ENCODE measurements at regions not wholly inside any gene's neighbourhood (a gene's known extent, or its start where the extent isn't known, plus 50 kb on each side); places are given as distances from the start of the nearest gene placed in this dataset.

GRCh38 chr15:79516155-79516554, 84.0 kb downstream of the MINAR1 start:
- Histone ChIP-seq H3K4me3 (ENCODE audit: low read depth, low read length) (no peak overlapping the region), H3K27me3 (ENCODE audit: control insufficient read depth, insufficient read depth, low read length) (no peaks in the 10 kb centered on the region), H3K27ac (ENCODE audit: low read depth, low read length) (no peak overlapping the region), H3K9me3 (ENCODE audit: control insufficient read depth, insufficient read depth, low read length) (no peaks in the 10 kb centered on the region), H3K36me3 (ENCODE audit: control insufficient read depth, insufficient read depth, low read length) (no peaks in the 10 kb centered on the region), H3K9ac (ENCODE audit: low read depth, low read length) (no peak overlapping the region), H3K4me1 (ENCODE audit: control insufficient read depth, insufficient read depth, low read length) (no peaks in the 10 kb centered on the region)

GRCh38 chr15:79516646-79517045, 84.5 kb downstream of the MINAR1 start:
- Histone ChIP-seq H3K4me3 (ENCODE audit: low read depth, low read length) (no peak overlapping the region), H3K4me1 (ENCODE audit: control insufficient read depth, insufficient read depth, low read length) (no peaks in the 10 kb centered on the region), H3K9ac (ENCODE audit: low read depth, low read length) (no peak overlapping the region), H3K27me3 (ENCODE audit: control insufficient read depth, insufficient read depth, low read length) (no peaks in the 10 kb centered on the region), H3K9me3 (ENCODE audit: control insufficient read depth, insufficient read depth, low read length) (no peaks in the 10 kb centered on the region), H3K36me3 (ENCODE audit: control insufficient read depth, insufficient read depth, low read length) (no peaks in the 10 kb centered on the region), H3K27ac (ENCODE audit: low read depth, low read length) (no peak overlapping the region)

- Histone ChIP-seq H3K9ac (ENCODE audit: low read depth, low read length) (no peak overlapping the region), H3K36me3 (ENCODE audit: control insufficient read depth, insufficient read depth, low read length) (no peaks in the 10 kb centered on the region), H3K4me3 (ENCODE audit: low read depth, low read length) (no peak overlapping the region), H3K27ac (ENCODE audit: low read depth, low read length) (no peak overlapping the region), H3K4me1 (ENCODE audit: control insufficient read depth, insufficient read depth, low read length) (no peaks in the 10 kb centered on the region), H3K9me3 (ENCODE audit: control insufficient read depth, insufficient read depth, low read length) (no peaks in the 10 kb centered on the region), H3K27me3 (ENCODE audit: control insufficient read depth, insufficient read depth, low read length) (no peaks in the 10 kb centered on the region)
These were observed 87.5 kb downstream of the MINAR1 start for GRCh38 chr15:79519628-79520027.

- no peak overlapping the region for H3K9ac ChIP-seq (ENCODE audit: low read depth, low read length)
- H3K9me3 ChIP-seq (ENCODE audit: control insufficient read depth, insufficient read depth, low read length), result no peaks in the 10 kb centered on the region
These were observed 88.5 kb downstream of the MINAR1 start for GRCh38 chr15:79520654-79521053.

GRCh38 chr15:79522656-79523055, 90.5 kb downstream of the MINAR1 start:
- Histone ChIP-seq H3K9me3 (ENCODE audit: control insufficient read depth, insufficient read depth, low read length) (no peaks in the 10 kb centered on the region), H3K9ac (ENCODE audit: low read depth, low read length) (no peak overlapping the region), H3K4me1 (ENCODE audit: control insufficient read depth, insufficient read depth, low read length) (no peaks in the 10 kb centered on the region), H3K27ac (ENCODE audit: low read depth, low read length) (no peak overlapping the region), H3K27me3 (ENCODE audit: control insufficient read depth, insufficient read depth, low read length) (no peaks in the 10 kb centered on the region), H3K4me3 (ENCODE audit: low read depth, low read length) (no peak overlapping the region), H3K36me3 (ENCODE audit: control insufficient read depth, insufficient read depth, low read length) (no peaks in the 10 kb centered on the region)

More at GRCh38 chr15:79520654-79521053, 88.5 kb downstream of the MINAR1 start:
- Histone ChIP-seq H3K36me3 (ENCODE audit: control insufficient read depth, insufficient read depth, low read length) (no peaks in the 10 kb centered on the region), H3K4me3 (ENCODE audit: low read depth, low read length) (no peak overlapping the region), H3K4me1 (ENCODE audit: control insufficient read depth, insufficient read depth, low read length) (no peaks in the 10 kb centered on the region), H3K27me3 (ENCODE audit: control insufficient read depth, insufficient read depth, low read length) (no peaks in the 10 kb centered on the region), H3K27ac (ENCODE audit: low read depth, low read length) (no peak overlapping the region)

- Histone ChIP-seq H3K4me3 (ENCODE audit: low read depth, low read length) (no peak overlapping the region), H3K27ac (ENCODE audit: low read depth, low read length) (no peak overlapping the region), H3K4me1 (ENCODE audit: control insufficient read depth, insufficient read depth, low read length) (no peaks in the 10 kb centered on the region), H3K36me3 (ENCODE audit: control insufficient read depth, insufficient read depth, low read length) (no peaks in the 10 kb centered on the region), H3K27me3 (ENCODE audit: control insufficient read depth, insufficient read depth, low read length) (no peaks in the 10 kb centered on the region), H3K9me3 (ENCODE audit: control insufficient read depth, insufficient read depth, low read length) (no peaks in the 10 kb centered on the region), H3K9ac (ENCODE audit: low read depth, low read length) (no peak overlapping the region)
These were observed 91.1 kb downstream of the MINAR1 start for GRCh38 chr15:79523266-79523665.

GRCh38 chr15:79524531-79524930, 92.4 kb downstream of the MINAR1 start:
- Histone ChIP-seq H3K4me1 (ENCODE audit: control insufficient read depth, insufficient read depth, low read length) (no peaks in the 10 kb centered on the region), H3K36me3 (ENCODE audit: control insufficient read depth, insufficient read depth, low read length) (no peaks in the 10 kb centered on the region), H3K27me3 (ENCODE audit: control insufficient read depth, insufficient read depth, low read length) (no peaks in the 10 kb centered on the region), H3K9ac (ENCODE audit: low read depth, low read length) (no peak overlapping the region), H3K27ac (ENCODE audit: low read depth, low read length) (no peak overlapping the region), H3K9me3 (ENCODE audit: control insufficient read depth, insufficient read depth, low read length) (no peaks in the 10 kb centered on the region), H3K4me3 (ENCODE audit: low read depth, low read length) (no peak overlapping the region)

GRCh38 chr15:79526376-79526775, 94.2 kb downstream of the MINAR1 start:
- Histone ChIP-seq H3K27me3 (ENCODE audit: control insufficient read depth, insufficient read depth, low read length) (no peaks in the 10 kb centered on the region), H3K4me1 (ENCODE audit: control insufficient read depth, insufficient read depth, low read length) (no peaks in the 10 kb centered on the region), H3K27ac (ENCODE audit: low read depth, low read length) (no peak overlapping the region), H3K9ac (ENCODE audit: low read depth, low read length) (no peak overlapping the region), H3K4me3 (ENCODE audit: low read depth, low read length) (no peak overlapping the region), H3K9me3 (ENCODE audit: control insufficient read depth, insufficient read depth, low read length) (no peaks in the 10 kb centered on the region), H3K36me3 (ENCODE audit: control insufficient read depth, insufficient read depth, low read length) (no peaks in the 10 kb centered on the region)

GRCh38 chr15:79527821-79528220, 95.7 kb downstream of the MINAR1 start:
- H3K9ac ChIP-seq (ENCODE audit: low read depth, low read length), result no peak overlapping the region
- H3K9me3 ChIP-seq (ENCODE audit: control insufficient read depth, insufficient read depth, low read length), result no peaks in the 10 kb centered on the region
- H3K36me3 ChIP-seq (ENCODE audit: control insufficient read depth, insufficient read depth, low read length), result no peaks in the 10 kb centered on the region
- H3K27me3 ChIP-seq (ENCODE audit: control insufficient read depth, insufficient read depth, low read length), result no peaks in the 10 kb centered on the region
- H3K4me3 ChIP-seq (ENCODE audit: low read depth, low read length), result no peak overlapping the region
- no peaks in the 10 kb centered on the region for H3K4me1 ChIP-seq (ENCODE audit: control insufficient read depth, insufficient read depth, low read length)
- no peak overlapping the region for H3K27ac ChIP-seq (ENCODE audit: low read depth, low read length)

GRCh38 chr15:79529157-79529785, 97.1 kb downstream of the MINAR1 start:
- no peak overlapping the region for H3K27ac ChIP-seq (ENCODE audit: low read depth, low read length)
- no peaks in the 10 kb centered on the region for H3K4me1 ChIP-seq (ENCODE audit: control insufficient read depth, insufficient read depth, low read length)
- no peak overlapping the region for H3K9ac ChIP-seq (ENCODE audit: low read depth, low read length)
- H3K27me3 ChIP-seq (ENCODE audit: control insufficient read depth, insufficient read depth, low read length), result no peaks in the 10 kb centered on the region
- H3K9me3 ChIP-seq (ENCODE audit: control insufficient read depth, insufficient read depth, low read length), result no peaks in the 10 kb centered on the region
- no peak overlapping the region for H3K4me3 ChIP-seq (ENCODE audit: low read depth, low read length)
- H3K36me3 ChIP-seq (ENCODE audit: control insufficient read depth, insufficient read depth, low read length), result no peaks in the 10 kb centered on the region

GRCh38 chr15:79535536-79535935, 103.4 kb downstream of the MINAR1 start:
- H3K4me3 ChIP-seq (ENCODE audit: low read depth, low read length), result no peak overlapping the region
- H3K27ac ChIP-seq (ENCODE audit: low read depth, low read length), result no peak overlapping the region
- H3K9ac ChIP-seq (ENCODE audit: low read depth, low read length), result no peak overlapping the region
- H3K27me3 ChIP-seq (ENCODE audit: control insufficient read depth, insufficient read depth, low read length), result no peaks in the 10 kb centered on the region
- no peaks in the 10 kb centered on the region for H3K9me3 ChIP-seq (ENCODE audit: control insufficient read depth, insufficient read depth, low read length)
- no peaks in the 10 kb centered on the region for H3K4me1 ChIP-seq (ENCODE audit: control insufficient read depth, insufficient read depth, low read length)
- H3K36me3 ChIP-seq (ENCODE audit: control insufficient read depth, insufficient read depth, low read length), result no peaks in the 10 kb centered on the region

- Histone ChIP-seq H3K4me1 (ENCODE audit: control insufficient read depth, insufficient read depth, low read length) (no peaks in the 10 kb centered on the region), H3K9ac (ENCODE audit: low read depth, low read length) (no peak overlapping the region), H3K9me3 (ENCODE audit: control insufficient read depth, insufficient read depth, low read length) (no peaks in the 10 kb centered on the region), H3K4me3 (ENCODE audit: low read depth, low read length) (no peak overlapping the region), H3K36me3 (ENCODE audit: control insufficient read depth, insufficient read depth, low read length) (no peaks in the 10 kb centered on the region), H3K27me3 (ENCODE audit: control insufficient read depth, insufficient read depth, low read length) (no peaks in the 10 kb centered on the region), H3K27ac (ENCODE audit: low read depth, low read length) (no peak overlapping the region)
These were observed 106.4 kb downstream of the MINAR1 start for GRCh38 chr15:79538527-79538926.
